ENCODE measurements at regions not wholly inside any gene's neighbourhood (a gene's known extent, or its start where the extent isn't known, plus 50 kb on each side); places are given as distances from the start of the nearest gene placed in this dataset.

GRCh38 chr12:82625523-82625922, 61.2 kb upstream of the TMTC2 start (continued):
- TF ChIP-seq RAD21 (IDR thresholded peaks at IDR 0.05 in 1 of 2, conservative IDR thresholded peaks at IDR 0.05 in 1 of 2; ENCODE audit: low read depth in 2 of 2, low read length in 2 of 2): no peak
- TF ChIP-seq CBX5 (IDR thresholded peaks at IDR 0.05; ENCODE audit: low read depth, low read length): no peak
